Activated CD4-positive, alpha-beta T cell treated with anti-CD3 and anti-CD28 coated beads for 36 hours (primary cell): ENCODE measurements at regions not wholly inside any gene's neighbourhood (a gene's known extent, or its start where the extent isn't known, plus 50 kb on each side); places are given as distances from the start of the nearest gene placed in this dataset.
"Not testable (repeated sequence)": the region's sequence is repeated elsewhere in the genome, so short reads cannot be mapped to it uniquely, and the experiment has no call there.

Source experiments
- ATAC-seq: fragments of 200-7000 bp; cut with Tn5 transposase; one replicate; pipeline ENCODE4 v1.10.0; 2021; ENCODE audit warnings: mild to moderate bottlenecking, moderate library complexity
- CTCF ChIA-PET: fragments of 350-600 bp; sonication (Branson Sonifier 250); formaldehyde crosslinking; loops from one replicate; lab custom pipeline; 2021; ENCODE audit warnings: antibody characterized with exemption; lab: Charles Lee
- POLR2A ChIA-PET: fragments of 350-600 bp; sonication (Branson Sonifier 250); formaldehyde crosslinking; loops from one replicate; lab custom pipeline; 2021; ENCODE audit warnings: antibody characterized with exemption, inconsistent platforms; lab: Charles Lee
- DNase-seq: peaks from one replicate; pipeline ENCODE4 v3.0.0-alpha.2; 2020
- H3K27ac Mint-ChIP-seq: one replicate; pipeline ENCODE4 v1.8.0; 2021; ENCODE audit warnings: mixed read lengths
- H3K27me3 Mint-ChIP-seq: one replicate; pipeline ENCODE4 v1.8.0; 2021; ENCODE audit warnings: mixed read lengths
- H3K36me3 Mint-ChIP-seq: one replicate; pipeline ENCODE4 v1.8.0; 2021; ENCODE audit warnings: low read depth, mixed read lengths
- H3K4me1 Mint-ChIP-seq: one replicate; pipeline ENCODE4 v1.8.0; 2021; ENCODE audit warnings: mixed read lengths
- H3K4me3 Mint-ChIP-seq: one replicate; pipeline ENCODE4 v1.8.0; 2021; ENCODE audit warnings: mild to moderate bottlenecking, moderate library complexity, mixed read lengths
- H3K9me3 Mint-ChIP-seq: one replicate; pipeline ENCODE4 v1.8.0; 2021; ENCODE audit warnings: low read depth, mixed read lengths
- intact Hi-C, 2 experiments: fragments of 100-400 bp; cut with DNase I in 1 of 2; cut with micrococcal nuclease in 1 of 2; formaldehyde crosslinking; loops; one replicate each; pipeline versions ENCODE4 v1.14.2 to v1.15.1; 2022 to 2024; cut with DNase I, micrococcal nuclease

DNA sequence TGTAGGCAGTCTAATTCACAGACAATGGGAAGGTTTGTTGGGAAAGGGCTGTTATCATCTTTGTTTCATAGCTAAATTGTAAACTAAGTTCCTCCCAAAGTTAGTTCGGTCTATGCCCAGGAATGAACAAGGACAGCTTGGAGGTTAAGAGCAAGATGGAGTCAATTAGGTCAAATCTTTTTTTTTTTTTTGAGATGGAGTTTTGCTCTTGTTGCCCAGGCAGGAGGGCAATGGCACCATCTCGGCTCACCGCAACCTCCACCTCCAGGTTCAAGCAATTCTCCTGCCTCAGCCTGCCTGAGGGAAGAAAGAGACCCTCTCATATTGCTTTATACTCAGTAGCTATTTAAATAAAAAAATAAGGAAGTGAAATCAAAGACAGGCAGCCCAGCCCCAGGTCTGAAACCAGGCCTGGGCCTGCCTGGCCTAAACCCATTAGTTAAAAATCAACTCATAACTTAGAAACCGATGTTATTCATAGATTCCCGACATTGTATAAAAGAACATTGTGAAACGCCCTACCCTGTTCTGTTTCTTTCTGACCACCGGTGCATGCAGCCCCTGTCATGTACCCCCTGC, 297.4 kb upstream of the SGCG start:
- no peaks in the 10 kb centered on the region for H3K27me3 Mint-ChIP-seq

DNA sequence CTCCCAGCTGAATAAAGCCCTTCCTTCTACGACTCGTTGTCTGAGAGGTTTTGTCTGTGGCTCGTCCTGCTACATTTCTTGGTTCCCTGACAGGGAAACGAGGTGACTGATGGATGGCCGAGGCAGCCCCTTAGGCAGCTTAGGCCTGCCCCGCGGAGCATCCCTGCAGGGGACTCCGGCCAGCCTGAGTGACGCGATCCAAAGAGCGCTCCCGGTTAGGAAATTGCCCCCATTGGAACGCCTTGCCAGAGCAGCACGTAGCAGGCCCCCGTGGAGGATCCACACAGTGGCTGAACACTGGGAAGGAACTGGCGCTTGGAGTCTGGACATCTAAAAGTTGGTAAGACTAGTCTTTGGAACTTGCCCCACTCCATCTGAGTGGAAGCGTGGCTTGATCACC, 296.8 kb upstream of the SGCG start:
- Mint-ChIP-seq H3K4me3 (no peak overlapping the region), H3K36me3 (no peaks in the 10 kb centered on the region), H3K4me1 (no peaks in the 10 kb centered on the region), H3K27me3 (no peaks in the 10 kb centered on the region), H3K9me3 (no peaks in the 10 kb centered on the region), H3K27ac (no peak overlapping the region)
- ChIA-PET POLR2A (no interaction called here), CTCF (no interaction called here)
- DNase-seq: no peak
- intact Hi-C loops: no loop called here
- no peak for ATAC-seq

More for the DNA sequence above, 297.4 kb upstream of the SGCG start:
- H3K36me3 Mint-ChIP-seq: no peaks in the 10 kb centered on the region
- H3K27ac Mint-ChIP-seq: no peak overlapping the region
- H3K4me3 Mint-ChIP-seq: no peak overlapping the region
- no peak for ATAC-seq
- no peaks in the 10 kb centered on the region for H3K4me1 Mint-ChIP-seq
- ChIA-PET POLR2A (no interaction called here), CTCF (interaction anchor here (0.7 kb wide), 1 partner anchor 390 kb away, joined by 4 read pairs; no protein-coding TSS in a partner anchor)
- intact Hi-C loops: no loop called here
- H3K9me3 Mint-ChIP-seq: no peaks in the 10 kb centered on the region
- no peak for DNase-seq

DNA sequence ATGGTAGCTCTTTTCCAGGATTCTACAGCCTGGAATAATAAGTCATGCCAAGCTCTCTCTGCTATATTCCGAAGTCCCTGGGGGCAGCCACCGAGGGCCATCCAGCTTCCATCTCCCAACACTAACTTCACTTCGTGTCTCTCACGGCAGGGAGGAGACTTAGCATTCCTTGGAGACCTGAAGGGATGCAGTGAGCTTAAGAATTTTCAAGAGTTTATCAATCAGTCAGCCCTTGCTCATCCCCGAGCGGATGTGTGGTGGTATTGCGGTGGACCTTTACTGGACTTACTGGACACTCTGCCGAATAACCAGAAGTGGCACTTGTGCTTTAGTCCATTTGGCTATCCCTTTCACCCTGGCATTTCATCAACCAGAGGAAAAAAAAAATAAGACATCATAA, 294.7 kb upstream of the SGCG start:
- H3K27ac Mint-ChIP-seq, H3K4me1 Mint-ChIP-seq, intact Hi-C loops, H3K4me3 Mint-ChIP-seq, ATAC-seq, H3K36me3 Mint-ChIP-seq, CTCF ChIA-PET, DNase-seq, H3K9me3 Mint-ChIP-seq, H3K27me3 Mint-ChIP-seq: not testable (repeated sequence)
- POLR2A ChIA-PET: interaction anchor here (0.6 kb wide), 1 partner anchor 59 kb away, joined by 3 read pairs; no protein-coding TSS in a partner anchor

DNA sequence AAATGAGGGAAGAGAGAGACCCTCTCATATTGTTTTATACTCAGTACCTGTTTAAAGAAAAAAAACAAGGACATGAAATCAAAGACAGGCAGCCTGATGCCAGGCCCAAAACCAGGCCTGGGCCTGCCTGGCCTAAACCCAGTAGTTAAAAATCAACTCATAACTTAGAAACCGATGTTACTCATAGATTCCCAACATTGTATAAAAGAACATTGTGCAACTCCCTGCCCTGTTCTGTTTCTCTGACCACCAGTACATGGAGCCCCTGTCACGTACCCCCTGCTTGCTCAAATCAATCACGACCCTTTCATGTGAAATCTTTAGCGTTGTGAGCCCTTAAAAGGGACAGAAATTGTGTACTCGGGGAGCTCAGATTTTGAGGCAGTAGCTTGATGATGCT, 291.4 kb upstream of the SGCG start:
- intact Hi-C loops, H3K4me1 Mint-ChIP-seq, H3K9me3 Mint-ChIP-seq, POLR2A ChIA-PET, CTCF ChIA-PET, ATAC-seq, H3K36me3 Mint-ChIP-seq, H3K27ac Mint-ChIP-seq, H3K27me3 Mint-ChIP-seq, DNase-seq, H3K4me3 Mint-ChIP-seq: not testable (repeated sequence)

DNA sequence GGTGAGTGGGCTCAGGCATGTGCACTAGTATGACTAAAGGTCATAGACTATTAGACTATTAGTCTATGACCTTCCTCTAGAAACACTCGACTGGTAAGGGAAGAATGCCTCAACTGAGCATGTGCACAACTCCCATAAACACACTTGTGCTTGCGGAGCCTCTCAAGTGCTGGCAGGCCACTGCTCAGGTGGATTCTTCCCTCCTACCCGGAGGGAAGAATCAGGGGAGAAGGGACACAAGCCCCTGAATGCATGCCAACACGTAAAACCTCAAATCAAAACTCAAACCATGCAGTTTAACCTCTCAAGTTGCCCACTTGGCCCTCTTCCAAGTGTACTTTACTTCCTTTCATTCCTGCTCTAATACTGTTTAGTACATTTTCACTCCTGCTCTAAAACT, 287.6 kb upstream of the SGCG start:
- DNase-seq: no peak
- Mint-ChIP-seq H3K36me3 (no peaks in the 10 kb centered on the region), H3K27me3 (no peaks in the 10 kb centered on the region), H3K27ac (no peak overlapping the region), H3K4me3 (no peak overlapping the region), H3K4me1 (no peaks in the 10 kb centered on the region), H3K9me3 (peaks cover 4% of the 10 kb centered on the region)
- ChIA-PET POLR2A (no interaction called here), CTCF (no interaction called here)
- intact Hi-C loops: no loop called here
- no peak for ATAC-seq

DNA sequence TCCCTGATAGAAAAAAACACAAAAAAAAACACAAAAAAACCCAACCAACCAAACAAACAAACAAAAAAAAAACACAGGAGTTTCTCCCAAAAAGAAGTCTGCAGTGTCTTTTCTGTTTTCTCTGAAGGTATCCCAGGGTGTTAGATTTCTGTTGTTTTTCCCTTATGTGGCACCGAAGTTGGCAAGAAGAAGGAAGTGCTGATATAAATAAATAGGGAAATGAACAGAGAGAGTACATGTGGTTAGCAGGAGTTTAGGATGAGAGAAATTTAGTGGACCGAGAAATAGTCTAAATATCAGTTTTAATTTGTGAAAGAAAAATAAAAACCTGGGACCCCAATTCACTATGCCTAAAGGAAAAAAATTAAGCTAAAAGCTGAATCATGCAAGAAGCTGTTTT, 287.0 kb upstream of the SGCG start:
- H3K4me1 Mint-ChIP-seq: no peaks in the 10 kb centered on the region
- no peaks in the 10 kb centered on the region for H3K36me3 Mint-ChIP-seq
- POLR2A ChIA-PET: no interaction called here
- DNase-seq (no peak), ATAC-seq (no peak)
- H3K4me3 Mint-ChIP-seq: no peak overlapping the region
- H3K27ac Mint-ChIP-seq: no peak overlapping the region
- H3K9me3 Mint-ChIP-seq: peaks cover 4% of the 10 kb centered on the region
- CTCF ChIA-PET: no interaction called here
- intact Hi-C loops: no loop called here
- H3K27me3 Mint-ChIP-seq: no peaks in the 10 kb centered on the region

DNA sequence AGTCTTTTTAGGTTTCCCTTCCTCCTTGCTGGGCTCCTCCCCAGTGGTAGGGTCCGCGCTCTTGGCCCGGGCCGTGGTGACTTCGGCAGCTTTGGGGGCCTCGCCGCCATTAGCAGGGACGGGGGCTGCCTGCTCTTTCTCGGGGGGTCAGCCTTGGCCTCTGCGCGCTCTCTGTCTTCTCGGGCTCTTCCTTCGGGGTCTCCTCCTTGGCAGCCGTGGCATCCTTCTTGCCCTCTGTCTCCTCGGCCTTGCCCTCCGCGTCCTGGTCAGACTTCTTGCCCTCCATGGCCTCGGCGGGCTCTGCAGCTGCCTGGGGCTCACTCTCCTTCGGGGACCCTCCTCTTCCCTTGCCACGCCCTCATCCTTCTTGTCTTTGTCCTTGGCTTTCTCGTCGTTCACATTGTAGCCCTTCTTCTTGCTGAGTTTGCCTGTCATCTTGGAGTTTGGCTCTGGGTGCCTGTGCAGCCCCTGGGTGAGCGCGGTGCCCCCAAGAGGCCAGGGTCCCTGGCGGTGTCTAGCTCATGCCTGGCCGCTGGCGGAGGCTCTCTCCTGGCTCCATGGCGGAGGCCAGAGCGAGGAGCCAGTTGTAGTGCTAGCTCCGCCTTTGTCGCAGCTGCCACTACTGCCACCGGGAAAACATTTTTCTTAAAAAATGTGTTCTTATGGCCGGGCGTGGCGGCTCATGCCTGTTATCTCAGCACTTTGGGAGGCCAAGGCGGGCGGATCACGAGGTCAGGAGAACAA, 283.0 kb upstream of the SGCG start:
- CTCF ChIA-PET: no interaction called here
- no peak overlapping the region for H3K27ac Mint-ChIP-seq
- ATAC-seq: no peak
- peaks cover 3% of the 10 kb centered on the region for H3K27me3 Mint-ChIP-seq
- H3K4me3 Mint-ChIP-seq: no peak overlapping the region
- intact Hi-C loops: no loop called here
- H3K4me1 Mint-ChIP-seq: no peaks in the 10 kb centered on the region
- no peaks in the 10 kb centered on the region for H3K36me3 Mint-ChIP-seq
- peaks cover 2% of the 10 kb centered on the region for H3K9me3 Mint-ChIP-seq
- no peak for DNase-seq
- POLR2A ChIA-PET: no interaction called here

DNA sequence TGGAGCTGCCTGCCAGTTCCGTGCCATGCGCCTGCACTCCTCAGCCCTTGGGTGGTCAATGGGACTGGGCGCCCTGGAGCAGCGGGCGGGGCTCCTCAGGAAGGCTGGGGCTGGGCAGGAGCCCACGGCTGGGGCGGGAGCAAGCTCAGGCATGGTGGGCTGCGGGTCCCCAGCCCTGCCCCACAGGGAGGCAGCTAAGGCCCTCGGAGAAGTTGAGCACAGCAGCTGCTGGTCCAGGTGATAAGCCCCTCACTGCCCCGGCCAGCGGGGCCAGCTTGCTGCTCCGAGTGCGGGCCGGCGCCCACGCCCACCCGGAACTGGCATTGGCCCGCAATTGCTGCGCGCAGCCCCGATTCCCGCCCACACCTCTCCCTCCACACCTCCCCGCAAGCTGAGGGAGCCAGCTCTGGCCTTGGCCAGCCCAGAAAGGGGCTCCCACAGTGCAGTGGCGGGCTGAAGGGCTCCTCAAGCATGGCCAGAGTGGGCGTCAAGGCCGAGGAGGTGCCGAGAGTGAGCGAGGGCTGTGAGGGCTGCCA, 280.3 kb upstream of the SGCG start:
- H3K27me3 Mint-ChIP-seq, POLR2A ChIA-PET, H3K4me1 Mint-ChIP-seq, H3K27ac Mint-ChIP-seq, ATAC-seq, H3K4me3 Mint-ChIP-seq, DNase-seq, CTCF ChIA-PET, intact Hi-C loops, H3K36me3 Mint-ChIP-seq, H3K9me3 Mint-ChIP-seq: not testable (repeated sequence)

DNA sequence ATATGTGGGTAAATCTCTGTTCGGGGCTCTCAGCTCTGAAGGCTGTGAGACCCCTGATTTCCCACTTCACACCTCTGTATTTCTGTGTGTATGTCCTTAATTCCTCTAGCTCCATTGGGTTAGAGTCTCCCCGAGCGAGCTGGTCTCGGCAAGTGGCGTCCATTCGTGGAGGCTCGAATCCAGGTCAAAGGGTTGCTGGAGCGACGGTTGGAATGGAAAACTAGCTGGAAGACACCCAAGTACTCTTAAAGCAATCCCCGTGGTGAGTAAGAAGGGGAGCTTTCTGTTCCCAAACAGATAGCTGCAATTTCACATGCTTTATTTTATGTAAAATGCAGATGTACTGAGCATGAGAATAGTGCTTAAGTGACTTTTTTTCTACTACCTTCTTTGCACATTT, 277.5 kb upstream of the SGCG start:
- H3K36me3 Mint-ChIP-seq: no peaks in the 10 kb centered on the region
- H3K27ac Mint-ChIP-seq: no peak overlapping the region
- H3K4me1 Mint-ChIP-seq: no peaks in the 10 kb centered on the region
- ChIA-PET CTCF (no interaction called here), POLR2A (no interaction called here)
- intact Hi-C loops: no loop called here
- no peak for ATAC-seq
- DNase-seq: no peak
- peaks cover 4% of the 10 kb centered on the region for H3K9me3 Mint-ChIP-seq
- peaks cover 6% of the 10 kb centered on the region for H3K27me3 Mint-ChIP-seq
- no peak overlapping the region for H3K4me3 Mint-ChIP-seq

DNA sequence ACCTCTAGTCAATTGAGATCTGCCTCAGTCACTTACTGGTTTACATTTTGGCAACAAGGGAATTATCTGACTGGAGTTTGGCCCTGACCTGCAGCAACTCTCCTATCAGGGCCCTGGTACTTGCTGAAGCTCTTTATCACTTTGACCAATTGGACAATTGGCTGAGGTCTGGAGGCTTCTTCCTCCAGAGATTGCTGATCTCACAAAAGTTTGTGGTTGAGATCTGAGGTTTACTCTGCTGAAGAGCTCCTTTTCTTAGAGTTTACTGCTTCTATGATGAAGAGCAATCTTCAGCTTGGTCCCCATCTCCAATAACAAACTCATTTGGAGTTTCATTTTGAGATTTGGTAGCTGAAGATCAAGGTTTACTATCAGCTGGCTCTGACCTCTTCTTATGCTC, 276.9 kb upstream of the SGCG start:
- H3K4me1 Mint-ChIP-seq: no peaks in the 10 kb centered on the region
- ChIA-PET POLR2A (no interaction called here), CTCF (no interaction called here)
- no peak for ATAC-seq
- peaks cover 4% of the 10 kb centered on the region for H3K9me3 Mint-ChIP-seq
- no peak overlapping the region for H3K4me3 Mint-ChIP-seq
- DNase-seq: no peak
- no peaks in the 10 kb centered on the region for H3K36me3 Mint-ChIP-seq
- intact Hi-C loops: no loop called here
- peaks cover 12% of the 10 kb centered on the region for H3K27me3 Mint-ChIP-seq
- no peak overlapping the region for H3K27ac Mint-ChIP-seq

DNA sequence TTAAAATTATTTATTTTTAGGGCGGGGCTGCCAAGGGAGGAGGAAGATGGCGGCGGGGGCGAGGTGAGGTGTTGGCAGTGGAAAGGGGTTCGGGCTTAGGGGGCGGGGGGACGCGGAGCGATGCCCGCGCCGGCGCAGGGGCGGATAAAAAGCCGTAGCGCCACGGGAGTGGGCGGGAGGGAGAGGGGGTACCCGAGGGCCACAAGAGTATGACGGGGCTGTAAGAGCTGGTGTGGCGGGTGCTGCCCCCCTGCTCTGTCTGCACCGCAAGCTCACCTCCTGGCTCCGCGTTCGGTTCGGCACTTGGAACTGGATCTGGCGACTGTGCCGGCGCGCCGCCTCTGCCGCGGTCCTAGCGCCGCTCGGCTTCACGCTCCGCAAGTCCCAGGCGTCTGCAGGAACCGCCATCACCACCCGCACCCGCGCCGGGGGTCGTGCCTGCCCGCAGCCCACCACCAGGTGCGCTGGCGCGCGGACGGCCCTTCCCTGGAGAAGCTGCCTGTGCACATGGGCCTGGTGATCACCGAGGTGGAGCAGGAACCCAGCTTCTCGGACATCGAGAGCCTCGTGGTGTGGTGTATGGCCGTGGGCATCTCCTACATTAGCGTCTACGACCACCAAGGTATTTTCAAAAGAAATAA, 265.2 kb upstream of the SGCG start:
- no peak for DNase-seq
- POLR2A ChIA-PET: no interaction called here
- no peak for ATAC-seq
- CTCF ChIA-PET: no interaction called here
- Mint-ChIP-seq H3K4me3 (peak overlapping the region; percentile 52), H3K27ac (no peak overlapping the region), H3K4me1 (peaks cover 2% of the 10 kb centered on the region), H3K9me3 (no peaks in the 10 kb centered on the region), H3K27me3 (peaks cover 36% of the 10 kb centered on the region), H3K36me3 (no peaks in the 10 kb centered on the region)
- intact Hi-C loops: no loop called here

DNA sequence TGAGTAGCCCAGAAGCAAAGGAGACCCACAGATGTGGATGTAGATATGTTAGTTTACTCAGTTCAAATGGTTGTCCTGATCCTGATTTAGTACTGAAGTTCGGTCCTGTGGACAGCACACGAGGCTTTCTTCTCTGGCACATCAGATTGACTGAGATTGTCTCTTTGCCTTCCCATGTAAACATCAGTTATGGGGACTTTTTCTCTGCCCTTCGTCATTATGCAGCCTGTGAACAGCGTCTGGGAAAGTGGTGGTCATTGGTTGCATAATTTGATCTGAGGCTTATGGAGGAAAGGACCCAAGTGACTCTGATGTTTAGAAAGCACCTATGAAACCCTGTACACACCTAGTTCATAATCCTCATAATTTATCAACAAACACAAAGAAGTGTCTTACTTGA, 264.5 kb upstream of the SGCG start:
- CTCF ChIA-PET, H3K9me3 Mint-ChIP-seq, H3K27ac Mint-ChIP-seq, H3K36me3 Mint-ChIP-seq, intact Hi-C loops, H3K4me3 Mint-ChIP-seq, ATAC-seq, DNase-seq, H3K4me1 Mint-ChIP-seq, POLR2A ChIA-PET: not testable (repeated sequence)
- H3K27me3 Mint-ChIP-seq: peaks cover 37% of the 10 kb centered on the region
